Loucy (cell line): ENCODE measurements at regions not wholly inside any gene's neighbourhood (a gene's known extent, or its start where the extent isn't known, plus 50 kb on each side); places are given as distances from the start of the nearest gene placed in this dataset.

Source experiments
- EZH2phosphoT487 ChIP-seq: fragments of 200-600 bp; IDR thresholded peaks from 2 replicates; pipeline ENCODE4 v1.6.1; 2018; ENCODE audit warnings: antibody characterized with exemption, mild to moderate bottlenecking, moderate library complexity, borderline replicate concordance
- TF ChIP-seq, protein P1 (sequence below): fragments of 200-600 bp; sonication (generic); conservative IDR thresholded peaks from 2 replicates; pipeline ENCODE4 v1.5.1; 2014; ENCODE audit warnings: mild to moderate bottlenecking, antibody characterized with exemption, low read length

DNA sequence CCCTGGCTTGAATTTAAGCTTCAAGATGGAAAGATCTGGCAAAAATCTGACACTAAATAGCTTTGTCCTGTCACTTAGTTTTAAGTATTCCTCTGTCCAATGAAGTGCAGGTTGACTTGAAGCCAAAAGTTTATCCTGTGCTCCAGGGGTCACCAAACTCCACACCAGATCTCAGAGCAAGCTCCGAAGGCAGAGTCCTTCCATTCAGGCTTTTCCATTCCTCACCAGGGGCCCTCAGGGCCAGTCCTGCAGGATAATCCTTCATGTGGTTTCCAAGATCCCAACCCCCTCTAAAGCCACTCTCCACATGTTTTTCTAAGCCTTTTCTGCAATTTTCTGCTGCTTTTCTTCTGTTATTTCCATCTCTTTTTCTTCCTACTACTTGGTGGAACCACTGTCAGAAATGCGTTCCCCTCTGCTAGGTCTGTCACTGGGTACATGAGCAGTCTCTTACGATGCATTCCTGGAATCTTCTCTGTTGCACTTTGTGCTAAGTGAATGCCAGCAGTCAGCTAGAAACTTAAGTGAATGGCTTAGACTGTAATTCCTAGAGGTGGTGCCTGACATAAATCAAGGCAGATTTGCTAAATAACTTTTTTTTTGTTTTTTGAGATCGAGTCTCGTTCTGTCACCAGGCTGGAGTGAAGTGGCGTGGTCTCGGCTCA lies 251.4 kb downstream of the MSRB3 start:
- TF ChIP-seq, protein P1, sequence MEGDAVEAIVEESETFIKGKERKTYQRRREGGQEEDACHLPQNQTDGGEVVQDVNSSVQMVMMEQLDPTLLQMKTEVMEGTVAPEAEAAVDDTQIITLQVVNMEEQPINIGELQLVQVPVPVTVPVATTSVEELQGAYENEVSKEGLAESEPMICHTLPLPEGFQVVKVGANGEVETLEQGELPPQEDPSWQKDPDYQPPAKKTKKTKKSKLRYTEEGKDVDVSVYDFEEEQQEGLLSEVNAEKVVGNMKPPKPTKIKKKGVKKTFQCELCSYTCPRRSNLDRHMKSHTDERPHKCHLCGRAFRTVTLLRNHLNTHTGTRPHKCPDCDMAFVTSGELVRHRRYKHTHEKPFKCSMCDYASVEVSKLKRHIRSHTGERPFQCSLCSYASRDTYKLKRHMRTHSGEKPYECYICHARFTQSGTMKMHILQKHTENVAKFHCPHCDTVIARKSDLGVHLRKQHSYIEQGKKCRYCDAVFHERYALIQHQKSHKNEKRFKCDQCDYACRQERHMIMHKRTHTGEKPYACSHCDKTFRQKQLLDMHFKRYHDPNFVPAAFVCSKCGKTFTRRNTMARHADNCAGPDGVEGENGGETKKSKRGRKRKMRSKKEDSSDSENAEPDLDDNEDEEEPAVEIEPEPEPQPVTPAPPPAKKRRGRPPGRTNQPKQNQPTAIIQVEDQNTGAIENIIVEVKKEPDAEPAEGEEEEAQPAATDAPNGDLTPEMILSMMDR, result no peak
- no peak for TF ChIP-seq EZH2phosphoT487
